ENCODE measurements at regions not wholly inside any gene's neighbourhood (a gene's known extent, or its start where the extent isn't known, plus 50 kb on each side); places are given as distances from the start of the nearest gene placed in this dataset.

DNA sequence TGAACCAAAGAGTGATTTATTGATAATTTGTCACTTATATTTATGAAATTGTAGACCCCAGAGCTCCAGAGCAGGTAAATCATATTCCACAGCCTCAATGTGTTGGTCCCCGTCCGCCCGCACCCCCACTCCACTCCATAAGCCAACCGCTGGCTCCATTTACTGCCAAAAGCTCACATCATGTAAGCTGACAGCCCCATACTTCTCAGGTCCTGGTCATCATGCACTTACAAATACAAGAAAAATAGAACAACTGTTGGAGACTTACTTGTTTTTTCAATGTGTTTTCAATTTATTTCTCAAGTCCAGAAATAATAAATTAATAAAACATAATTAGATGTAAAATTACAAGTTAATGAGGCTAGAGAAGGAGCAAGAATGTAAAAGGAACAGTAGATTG is 235.7 kb upstream of the HAND2 start:
- Histone ChIP-seq H3K27me3 (ENCODE audit: control insufficient read depth, insufficient read depth, low read length) (no peaks in the 10 kb centered on the region), H3K36me3 (ENCODE audit: control insufficient read depth, insufficient read depth, low read length) (no peaks in the 10 kb centered on the region), H3K4me3 (ENCODE audit: low read depth, low read length) (no peak overlapping the region)
- TF ChIP-seq, protein P1, sequence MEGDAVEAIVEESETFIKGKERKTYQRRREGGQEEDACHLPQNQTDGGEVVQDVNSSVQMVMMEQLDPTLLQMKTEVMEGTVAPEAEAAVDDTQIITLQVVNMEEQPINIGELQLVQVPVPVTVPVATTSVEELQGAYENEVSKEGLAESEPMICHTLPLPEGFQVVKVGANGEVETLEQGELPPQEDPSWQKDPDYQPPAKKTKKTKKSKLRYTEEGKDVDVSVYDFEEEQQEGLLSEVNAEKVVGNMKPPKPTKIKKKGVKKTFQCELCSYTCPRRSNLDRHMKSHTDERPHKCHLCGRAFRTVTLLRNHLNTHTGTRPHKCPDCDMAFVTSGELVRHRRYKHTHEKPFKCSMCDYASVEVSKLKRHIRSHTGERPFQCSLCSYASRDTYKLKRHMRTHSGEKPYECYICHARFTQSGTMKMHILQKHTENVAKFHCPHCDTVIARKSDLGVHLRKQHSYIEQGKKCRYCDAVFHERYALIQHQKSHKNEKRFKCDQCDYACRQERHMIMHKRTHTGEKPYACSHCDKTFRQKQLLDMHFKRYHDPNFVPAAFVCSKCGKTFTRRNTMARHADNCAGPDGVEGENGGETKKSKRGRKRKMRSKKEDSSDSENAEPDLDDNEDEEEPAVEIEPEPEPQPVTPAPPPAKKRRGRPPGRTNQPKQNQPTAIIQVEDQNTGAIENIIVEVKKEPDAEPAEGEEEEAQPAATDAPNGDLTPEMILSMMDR (IDR thresholded peaks at IDR 0.05; ENCODE audit: insufficient read depth, low read length, severe bottlenecking), result no peak
- DNase-seq (ENCODE audit: low read depth) (no peak), FAIRE-seq (no peak)

DNA sequence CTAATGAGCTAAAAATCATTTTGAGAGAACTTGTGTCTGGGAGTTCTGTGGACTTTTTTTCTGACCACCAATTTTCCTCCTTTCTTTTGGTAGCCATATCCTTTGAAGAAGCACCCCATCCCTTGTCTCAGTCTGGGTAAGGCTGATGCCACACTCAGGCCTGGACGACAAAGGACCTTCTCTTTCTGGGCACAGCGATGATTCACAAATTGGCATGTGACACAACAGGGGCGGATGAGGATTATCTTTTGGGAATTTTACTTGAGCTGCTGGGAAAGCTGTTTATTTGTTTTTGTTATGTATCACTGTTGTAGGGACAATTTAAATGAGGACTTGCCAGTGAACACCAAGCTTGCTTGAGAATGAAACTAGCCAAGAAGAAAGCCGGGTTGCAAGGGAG is 233.4 kb upstream of the HAND2 start:
- Histone ChIP-seq H3K27me3 (ENCODE audit: control insufficient read depth, insufficient read depth, low read length) (no peaks in the 10 kb centered on the region), H3K4me3 (ENCODE audit: low read depth, low read length) (no peak overlapping the region), H3K36me3 (ENCODE audit: control insufficient read depth, insufficient read depth, low read length) (no peaks in the 10 kb centered on the region)
- no peak for FAIRE-seq
- TF ChIP-seq, protein P1 (IDR thresholded peaks at IDR 0.05; ENCODE audit: insufficient read depth, low read length, severe bottlenecking), result no peak
- no peak for DNase-seq (ENCODE audit: low read depth)

DNA sequence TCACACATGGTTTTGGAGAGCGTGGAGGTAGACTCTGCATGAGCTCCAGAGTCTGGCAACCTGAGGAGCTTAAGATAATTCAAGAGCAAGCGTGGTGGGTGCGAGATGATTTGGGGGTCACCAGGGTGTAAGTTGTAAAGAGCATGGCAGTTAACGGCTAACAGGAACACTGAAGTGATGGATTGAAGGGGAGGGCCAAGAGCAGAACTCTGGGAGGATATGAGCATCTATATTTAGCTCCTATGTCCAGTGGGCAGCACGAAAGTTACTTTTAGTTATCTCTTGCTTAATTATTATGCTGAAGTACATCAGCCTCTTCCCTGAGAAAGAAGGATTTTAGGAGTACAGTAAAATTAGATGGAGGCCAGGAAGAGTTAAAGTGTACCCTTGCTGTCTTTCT is 231.9 kb upstream of the HAND2 start:
- TF ChIP-seq, protein P1 (IDR thresholded peaks at IDR 0.05; ENCODE audit: insufficient read depth, low read length, severe bottlenecking), result no peak
- H3K4me3 ChIP-seq (ENCODE audit: low read depth, low read length), result no peak overlapping the region
- FAIRE-seq, result no peak
- no peak for DNase-seq (ENCODE audit: low read depth)
- H3K27me3 ChIP-seq (ENCODE audit: control insufficient read depth, insufficient read depth, low read length), result no peaks in the 10 kb centered on the region
- H3K36me3 ChIP-seq (ENCODE audit: control insufficient read depth, insufficient read depth, low read length), result no peaks in the 10 kb centered on the region

DNA sequence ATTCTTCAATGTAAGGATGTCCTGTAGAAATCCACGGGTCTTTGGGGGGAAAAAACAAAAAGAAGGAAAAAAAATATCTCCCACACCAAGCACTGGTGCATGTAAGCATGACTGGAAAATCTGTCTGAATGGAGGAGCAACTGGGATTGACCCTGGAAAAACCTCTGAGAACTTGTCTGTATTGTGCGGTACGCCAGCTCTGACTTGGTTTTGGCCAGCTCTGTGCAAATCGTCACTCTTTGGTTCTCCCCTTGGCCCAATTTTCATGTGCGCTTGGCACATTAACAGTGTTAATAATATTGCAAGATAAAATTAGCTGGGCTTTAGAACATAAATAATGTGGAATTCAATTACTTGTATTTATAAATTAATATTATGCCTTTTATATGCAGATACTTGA is 231.2 kb upstream of the HAND2 start:
- FAIRE-seq (no peak), DNase-seq (ENCODE audit: low read depth) (no peak)
- Histone ChIP-seq H3K36me3 (ENCODE audit: control insufficient read depth, insufficient read depth, low read length) (no peaks in the 10 kb centered on the region), H3K4me3 (ENCODE audit: low read depth, low read length) (no peak overlapping the region), H3K27me3 (ENCODE audit: control insufficient read depth, insufficient read depth, low read length) (no peaks in the 10 kb centered on the region)
- TF ChIP-seq, protein P1 (IDR thresholded peaks at IDR 0.05; ENCODE audit: insufficient read depth, low read length, severe bottlenecking), result no peak

DNA sequence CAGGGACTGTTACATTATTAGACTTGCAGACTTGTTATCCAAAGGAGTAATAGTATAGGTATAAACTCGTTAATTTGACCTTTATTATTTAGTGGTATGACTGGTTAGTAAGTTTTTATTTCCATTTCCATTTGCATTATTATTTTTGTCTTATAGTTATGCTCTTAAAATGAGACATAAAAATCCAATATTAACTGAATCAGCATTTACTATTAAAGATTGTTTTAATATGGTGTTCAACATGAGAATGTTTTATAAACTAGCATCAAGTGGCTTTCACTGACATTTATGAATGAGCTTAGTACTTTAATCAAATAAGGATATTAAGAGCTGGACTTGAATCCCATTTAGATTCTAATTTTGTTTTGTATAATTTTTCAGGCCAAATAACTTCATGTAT is 228.1 kb upstream of the HAND2 start:
- FAIRE-seq (no peak), DNase-seq (ENCODE audit: low read depth) (no peak)
- TF ChIP-seq, protein P1 (IDR thresholded peaks at IDR 0.05; ENCODE audit: insufficient read depth, low read length, severe bottlenecking), result no peak
- Histone ChIP-seq H3K36me3 (ENCODE audit: control insufficient read depth, insufficient read depth, low read length) (no peaks in the 10 kb centered on the region), H3K4me3 (ENCODE audit: low read depth, low read length) (no peak overlapping the region), H3K27me3 (ENCODE audit: control insufficient read depth, insufficient read depth, low read length) (no peaks in the 10 kb centered on the region)

DNA sequence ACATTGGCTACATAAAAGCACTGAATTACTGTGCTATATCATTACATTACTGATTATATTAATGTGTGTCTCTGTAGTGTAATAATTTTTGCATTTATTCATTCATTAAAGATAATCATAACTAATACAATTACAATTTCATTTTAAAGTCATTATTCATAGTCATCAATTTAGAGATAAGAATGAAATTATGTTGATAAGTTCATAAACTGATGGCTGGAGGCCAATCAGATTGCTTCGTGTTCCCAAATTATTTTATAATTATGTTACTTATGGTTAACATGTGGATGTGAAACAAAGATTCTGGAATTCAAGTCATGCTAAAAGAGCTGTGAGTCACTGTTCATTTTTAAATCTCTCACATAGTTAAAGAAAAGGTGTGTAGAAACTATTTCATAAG is 223.4 kb upstream of the HAND2 start:
- Histone ChIP-seq H3K4me3 (ENCODE audit: low read depth, low read length) (no peak overlapping the region), H3K27me3 (ENCODE audit: control insufficient read depth, insufficient read depth, low read length) (no peaks in the 10 kb centered on the region), H3K36me3 (ENCODE audit: control insufficient read depth, insufficient read depth, low read length) (no peaks in the 10 kb centered on the region)
- FAIRE-seq (no peak), DNase-seq (ENCODE audit: low read depth) (no peak)
- TF ChIP-seq, protein P1 (IDR thresholded peaks at IDR 0.05; ENCODE audit: insufficient read depth, low read length, severe bottlenecking), result no peak

All from bronchial epithelial cell (primary cell).